Neutrophil (primary cell): ENCODE measurements at regions not wholly inside any gene's neighbourhood (a gene's known extent, or its start where the extent isn't known, plus 50 kb on each side); places are given as distances from the start of the nearest gene placed in this dataset.

Source experiments
- H3K27ac ChIP-seq: fragments of 200-600 bp; sonication (generic); 2 replicates; pipeline ENCODE4 v1.5.1; 2016; ENCODE audit warnings: mild to moderate bottlenecking, moderate library complexity
- H3K27me3 ChIP-seq: fragments of 200-600 bp; sonication (generic); 2 replicates; pipeline ENCODE4 v1.6.0; 2016; ENCODE audit warnings: mild to moderate bottlenecking
- H3K36me3 ChIP-seq: fragments of 200-600 bp; sonication (generic); 2 replicates; pipeline ENCODE4 v1.5.1; 2017
- H3K4me1 ChIP-seq, 2 experiments: fragments of 200-600 bp in 1 of 2; sonication (generic) in 1 of 2; 1 replicate in 1 of 2; 2 replicates in 1 of 2; pipeline versions ENCODE4 v1.5.1 to v1.6.1; 2013 to 2016; ENCODE audit warnings: low read depth in 1 of 2, low read length in 1 of 2, mild to moderate bottlenecking in 1 of 2, moderate library complexity in 1 of 2; ENCODE audit not compliant: control insufficient read depth in 1 of 2, insufficient read depth in 1 of 2
- H3K4me3 ChIP-seq, 2 experiments: fragments of 200-600 bp in 1 of 2; sonication (generic) in 1 of 2; 1 replicate in 1 of 2; 2 replicates in 1 of 2; pipeline ENCODE4 v1.5.1; 2013 to 2016; ENCODE audit warnings: low read depth in 1 of 2, low read length in 1 of 2, mild to moderate bottlenecking in 1 of 2, moderate library complexity in 1 of 2
- H3K9me3 ChIP-seq: fragments of 200-600 bp; sonication (generic); 2 replicates; pipeline ENCODE4 v1.5.1; 2016
- CTCF ChIP-seq: fragments of 200-600 bp; sonication (generic); IDR thresholded peaks from 2 replicates; pipeline ENCODE4 v1.5.1; 2016; ENCODE audit warnings: antibody characterized with exemption

- Histone ChIP-seq H3K9me3 (no peaks in the 10 kb centered on the region), H3K4me1 (no peaks in the 10 kb centered on the region), H3K4me3 (no peak overlapping the region), H3K27me3 (no peaks in the 10 kb centered on the region), H3K27ac (no peak overlapping the region), H3K36me3 (no peaks in the 10 kb centered on the region)
- no peak for TF ChIP-seq CTCF
Observed at GRCh38 chr1:14009582-14009981, 309.6 kb downstream of the PRDM2 start.

- no peak for TF ChIP-seq CTCF
- Histone ChIP-seq H3K9me3 (no peaks in the 10 kb centered on the region), H3K27me3 (no peaks in the 10 kb centered on the region), H3K4me1 (no peaks in the 10 kb centered on the region), H3K27ac (no peak overlapping the region), H3K4me3 (no peak overlapping the region), H3K36me3 (no peaks in the 10 kb centered on the region)
Observed at GRCh38 chr1:14010476-14010875, 310.5 kb downstream of the PRDM2 start.

- Histone ChIP-seq H3K27me3 (no peaks in the 10 kb centered on the region), H3K27ac (no peak overlapping the region), H3K36me3 (no peaks in the 10 kb centered on the region), H3K4me1 (no peaks in the 10 kb centered on the region), H3K4me3 (no peak overlapping the region), H3K9me3 (no peaks in the 10 kb centered on the region)
- TF ChIP-seq CTCF, result no peak
Observed at GRCh38 chr1:14011132-14011531, 311.1 kb downstream of the PRDM2 start.

- no peaks in the 10 kb centered on the region for H3K27me3 ChIP-seq
- no peak overlapping the region for H3K4me3 ChIP-seq
- no peaks in the 10 kb centered on the region for H3K4me1 ChIP-seq
- H3K36me3 ChIP-seq, result no peaks in the 10 kb centered on the region
- H3K27ac ChIP-seq, result no peak overlapping the region
- no peak for TF ChIP-seq CTCF
- H3K9me3 ChIP-seq, result no peaks in the 10 kb centered on the region
Observed at GRCh38 chr1:14011888-14012287, 311.9 kb downstream of the PRDM2 start.

- Histone ChIP-seq H3K27ac (no peak overlapping the region), H3K27me3 (no peaks in the 10 kb centered on the region), H3K36me3 (no peaks in the 10 kb centered on the region), H3K4me3 (no peak overlapping the region), H3K4me1 (no peaks in the 10 kb centered on the region), H3K9me3 (no peaks in the 10 kb centered on the region)
- TF ChIP-seq CTCF, result no peak
Observed at GRCh38 chr1:14014929-14015328, 314.9 kb downstream of the PRDM2 start.

GRCh38 chr1:14015917-14016316 lies 315.9 kb downstream of the PRDM2 start:
- Histone ChIP-seq H3K9me3 (no peaks in the 10 kb centered on the region), H3K4me3 (no peak overlapping the region), H3K27me3 (no peaks in the 10 kb centered on the region), H3K27ac (no peak overlapping the region), H3K36me3 (no peaks in the 10 kb centered on the region), H3K4me1 (no peaks in the 10 kb centered on the region)
- TF ChIP-seq CTCF, result no peak
